ENCODE measurements at regions not wholly inside any gene's neighbourhood (a gene's known extent, or its start where the extent isn't known, plus 50 kb on each side); places are given as distances from the start of the nearest gene placed in this dataset.

DNA sequence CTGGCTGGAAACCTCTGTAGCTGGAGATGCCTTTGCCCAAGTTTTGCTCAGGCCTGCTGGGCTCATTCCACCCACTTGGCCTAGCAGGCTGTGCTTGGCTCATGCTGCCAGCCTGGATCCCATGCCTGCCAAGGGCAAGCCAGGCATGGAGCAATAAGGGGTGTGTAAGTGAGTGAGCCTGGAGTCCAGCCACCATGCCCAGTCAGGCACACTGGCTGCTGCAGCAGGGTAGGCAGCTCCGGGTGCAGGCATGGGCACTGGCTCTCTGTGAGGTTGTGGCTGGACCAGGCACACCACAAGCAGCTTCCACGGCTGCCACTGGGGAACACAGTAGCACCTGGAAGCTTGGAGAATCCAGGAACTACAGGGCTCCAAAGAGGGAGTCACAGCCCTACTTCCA is 147.7 kb upstream of the HS6ST1 start:
- TF ChIP-seq, protein P1, sequence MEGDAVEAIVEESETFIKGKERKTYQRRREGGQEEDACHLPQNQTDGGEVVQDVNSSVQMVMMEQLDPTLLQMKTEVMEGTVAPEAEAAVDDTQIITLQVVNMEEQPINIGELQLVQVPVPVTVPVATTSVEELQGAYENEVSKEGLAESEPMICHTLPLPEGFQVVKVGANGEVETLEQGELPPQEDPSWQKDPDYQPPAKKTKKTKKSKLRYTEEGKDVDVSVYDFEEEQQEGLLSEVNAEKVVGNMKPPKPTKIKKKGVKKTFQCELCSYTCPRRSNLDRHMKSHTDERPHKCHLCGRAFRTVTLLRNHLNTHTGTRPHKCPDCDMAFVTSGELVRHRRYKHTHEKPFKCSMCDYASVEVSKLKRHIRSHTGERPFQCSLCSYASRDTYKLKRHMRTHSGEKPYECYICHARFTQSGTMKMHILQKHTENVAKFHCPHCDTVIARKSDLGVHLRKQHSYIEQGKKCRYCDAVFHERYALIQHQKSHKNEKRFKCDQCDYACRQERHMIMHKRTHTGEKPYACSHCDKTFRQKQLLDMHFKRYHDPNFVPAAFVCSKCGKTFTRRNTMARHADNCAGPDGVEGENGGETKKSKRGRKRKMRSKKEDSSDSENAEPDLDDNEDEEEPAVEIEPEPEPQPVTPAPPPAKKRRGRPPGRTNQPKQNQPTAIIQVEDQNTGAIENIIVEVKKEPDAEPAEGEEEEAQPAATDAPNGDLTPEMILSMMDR (IDR thresholded peaks at IDR 0.05) = peak; percentile 11
- H3K27ac ChIP-seq = no peak overlapping the region
- 28 to 33% (median 32%) methylated on average over 2 of the region's 2 CpGs for WGBS, 3 donors
- no peaks in the 10 kb centered on the region for H3K36me3 ChIP-seq (ENCODE audit: insufficient read depth in 1 of 2, low read depth in 1 of 2)
- no peaks in the 10 kb centered on the region for H3K4me1 ChIP-seq
- DNase-seq (peak; percentile 72 to 88), ATAC-seq (peak; percentile 95 to 99 (median 98))
- H3K9me3 ChIP-seq = peaks cover 13% of the 10 kb centered on the region
- intact Hi-C loops (cut with DNase I) = no loop called here
- H3K27me3 ChIP-seq (ENCODE audit: insufficient read depth in 3 of 3, low read length in 2 of 3) = no peaks in the 10 kb centered on the region
- H3K4me3 ChIP-seq = no peak overlapping the region

DNA sequence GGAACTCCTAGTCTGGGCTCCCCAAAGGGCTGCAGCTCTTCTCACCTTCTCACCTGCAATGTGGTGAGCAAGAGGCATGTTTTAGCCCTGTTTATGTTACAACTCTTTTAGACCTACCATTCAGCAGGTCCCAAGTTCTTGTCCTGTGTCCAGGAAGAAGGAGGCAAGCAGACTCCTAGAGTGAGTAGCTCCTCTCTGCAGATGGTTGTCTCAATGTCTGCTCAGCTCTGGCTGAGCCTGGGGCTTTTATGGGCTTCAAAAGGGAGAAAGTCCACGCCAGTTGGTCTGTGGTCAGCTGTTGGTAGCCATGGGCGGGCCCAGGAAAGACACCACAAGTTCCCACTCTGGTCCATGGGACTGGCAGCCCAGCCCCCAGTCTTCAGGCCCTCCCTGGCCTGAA is 148.1 kb upstream of the HS6ST1 start:
- Histone ChIP-seq H3K36me3 (ENCODE audit: insufficient read depth in 1 of 2, low read depth in 1 of 2) (no peaks in the 10 kb centered on the region), H3K4me3 (no peak overlapping the region), H3K4me1 (no peaks in the 10 kb centered on the region), H3K9me3 (peaks cover 13% of the 10 kb centered on the region), H3K27ac (no peak overlapping the region), H3K27me3 (ENCODE audit: insufficient read depth in 3 of 3, low read length in 2 of 3) (no peaks in the 10 kb centered on the region)
- WGBS, 3 donors = 76 to 90% (median 79%) methylated on average over 2 of the region's 2 CpGs
- DNase-seq (no peak), ATAC-seq (peak in 1 of 4 donors; percentile 7)
- intact Hi-C loops (cut with DNase I) = no loop called here
- TF ChIP-seq, protein P1 (IDR thresholded peaks at IDR 0.05) = no peak

DNA sequence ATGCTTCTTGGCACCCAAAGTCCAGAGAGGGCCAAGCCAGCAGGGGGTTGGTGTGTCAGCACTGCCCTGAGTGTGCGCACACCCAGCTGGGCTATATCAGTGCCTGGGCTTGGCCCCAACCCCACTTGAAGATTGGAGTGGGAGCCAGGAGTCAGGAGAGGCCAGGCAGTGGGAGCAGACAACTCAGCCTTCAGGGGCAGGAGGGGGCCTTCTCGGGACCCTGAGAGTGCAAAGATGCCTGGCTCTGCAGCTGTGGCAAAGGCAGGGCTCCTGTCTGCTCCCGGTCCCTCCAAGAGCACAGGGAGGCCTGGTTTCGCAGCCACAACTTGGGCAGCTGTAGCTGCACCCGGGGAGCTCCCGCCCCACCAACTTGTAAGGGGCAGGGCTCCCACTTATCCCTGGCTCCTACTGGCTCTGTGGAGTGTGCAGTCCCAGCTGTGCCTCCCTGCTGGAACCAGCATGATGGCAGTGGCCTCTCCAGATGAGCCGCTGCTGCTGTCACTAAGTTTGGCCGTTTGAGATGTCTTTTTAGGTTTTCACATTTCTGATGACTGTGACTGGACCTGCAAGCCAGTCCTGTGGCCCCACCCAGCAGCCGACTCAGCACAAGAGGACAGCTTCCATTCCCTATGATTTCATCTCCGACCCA is 148.8 kb upstream of the HS6ST1 start:
- peak in 1 of 4 donors; percentile 14 for ATAC-seq
- intact Hi-C loops (cut with DNase I) = no loop called here
- no peak for DNase-seq
- H3K4me1 ChIP-seq = no peaks in the 10 kb centered on the region
- WGBS, 3 donors = 55 to 68% (median 65%) methylated on average over 10 of the region's 10 CpGs
- H3K27me3 ChIP-seq (ENCODE audit: insufficient read depth in 3 of 3, low read length in 2 of 3) = no peaks in the 10 kb centered on the region
- no peaks in the 10 kb centered on the region for H3K36me3 ChIP-seq (ENCODE audit: insufficient read depth in 1 of 2, low read depth in 1 of 2)
- no peak overlapping the region for H3K27ac ChIP-seq
- peaks cover 13% of the 10 kb centered on the region for H3K9me3 ChIP-seq
- no peak overlapping the region for H3K4me3 ChIP-seq
- TF ChIP-seq, protein P1 (IDR thresholded peaks at IDR 0.05) = no peak

DNA sequence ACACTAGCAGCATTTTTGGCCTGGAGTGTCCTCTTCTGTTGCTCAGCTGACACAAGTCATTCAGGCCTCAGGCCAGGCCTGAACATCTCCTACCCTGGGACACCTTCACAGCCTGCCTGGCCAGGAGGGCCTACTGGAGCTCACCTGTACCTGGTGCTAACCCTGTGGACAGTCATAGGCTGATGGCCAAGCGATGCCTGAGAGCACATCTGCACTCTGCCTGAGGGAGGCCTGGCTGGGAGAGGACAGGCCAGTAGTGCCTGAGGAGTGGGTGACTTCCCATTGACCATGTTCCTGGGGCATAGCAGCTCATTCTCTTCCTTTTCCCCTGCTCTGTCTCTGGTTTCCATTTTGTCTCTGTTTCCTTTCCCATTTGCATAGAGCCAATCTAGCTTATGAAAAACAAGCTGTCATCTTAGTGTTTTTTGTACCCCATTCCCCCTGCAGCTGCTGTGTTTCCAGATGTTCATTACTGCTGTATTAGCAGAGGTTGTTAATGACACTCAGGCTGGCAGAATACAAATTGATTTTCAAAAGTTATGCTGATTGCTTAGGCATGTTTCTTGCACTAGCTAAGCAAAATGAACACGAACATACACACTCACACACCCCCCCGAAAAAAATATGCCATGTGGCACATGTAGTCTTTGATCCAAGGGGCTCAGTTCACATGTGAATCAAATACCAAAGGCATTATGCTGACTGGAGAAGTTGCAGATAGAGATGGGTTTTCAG is 149.7 kb upstream of the HS6ST1 start:
- Histone ChIP-seq H3K9me3 (peaks cover 13% of the 10 kb centered on the region), H3K36me3 (ENCODE audit: insufficient read depth in 1 of 2, low read depth in 1 of 2) (no peaks in the 10 kb centered on the region), H3K27ac (no peak overlapping the region), H3K27me3 (ENCODE audit: insufficient read depth in 3 of 3, low read length in 2 of 3) (no peaks in the 10 kb centered on the region), H3K4me1 (no peaks in the 10 kb centered on the region), H3K4me3 (no peak overlapping the region)
- 78 to 83% (median 79%) methylated on average over 3 of the region's 3 CpGs for WGBS, 3 donors
- ATAC-seq (no peak), DNase-seq (no peak)
- intact Hi-C loops (cut with DNase I) = no loop called here
- TF ChIP-seq, protein P1 (IDR thresholded peaks at IDR 0.05) = no peak

All from psoas muscle (tissue), 7 donors.